Mesenchymal stem cell (in vitro differentiated cells and primary cell): ENCODE measurements at regions not wholly inside any gene's neighbourhood (a gene's known extent, or its start where the extent isn't known, plus 50 kb on each side); places are given as distances from the start of the nearest gene placed in this dataset.

Source experiments
- DNase-seq: peaks from one replicate; pipeline ENCODE4 v3.0.0-alpha.2; 2013
- H2AFZ ChIP-seq: one replicate; pipeline ENCODE4 v1.6.1; 2013; ENCODE audit warnings: low read depth, mild to moderate bottlenecking, control low read depth, inconsistent platforms, low read length, moderate library complexity
- H2AK5ac ChIP-seq: 2 replicates; pipeline ENCODE4 v1.6.1; 2013; ENCODE audit warnings: low read length, moderate library complexity, mild to moderate bottlenecking, inconsistent platforms; ENCODE audit not compliant: severe bottlenecking
- H2BK120ac ChIP-seq: one replicate; pipeline ENCODE4 v1.6.1; 2013; ENCODE audit warnings: low read depth, mild to moderate bottlenecking, inconsistent platforms, low read length, moderate library complexity
- H2BK12ac ChIP-seq, 2 experiments: one replicate each; pipeline ENCODE4 v1.6.1; 2013; ENCODE audit warnings: inconsistent platforms in 2 of 2, low read length in 2 of 2, mild to moderate bottlenecking in 2 of 2, moderate library complexity in 2 of 2, control low read depth in 1 of 2
- H2BK15ac ChIP-seq: one replicate; pipeline ENCODE4 v1.6.1; 2013; ENCODE audit warnings: mild to moderate bottlenecking, low read depth, inconsistent platforms; ENCODE audit not compliant: poor library complexity, severe bottlenecking
- H2BK5ac ChIP-seq: 2 replicates; pipeline ENCODE4 v1.6.1; 2013; ENCODE audit warnings: low read depth, mild to moderate bottlenecking, low read length, control low read depth, inconsistent platforms; ENCODE audit not compliant: poor library complexity, severe bottlenecking
- H3K14ac ChIP-seq, 2 experiments: one replicate each; pipeline ENCODE4 v1.6.1; 2013; ENCODE audit warnings: inconsistent platforms in 2 of 2, low read length in 2 of 2, control low read depth in 1 of 2, mild to moderate bottlenecking in 1 of 2, moderate library complexity in 1 of 2
- H3K18ac ChIP-seq, 2 experiments: one replicate each; pipeline ENCODE4 v1.6.1; 2013; ENCODE audit warnings: inconsistent platforms in 2 of 2, low read length in 2 of 2, control low read depth in 1 of 2, low read depth in 1 of 2, mild to moderate bottlenecking in 1 of 2
- H3K23ac ChIP-seq, 2 experiments: one replicate each; pipeline ENCODE4 v1.6.1; 2013; ENCODE audit warnings: inconsistent platforms in 2 of 2, low read length in 2 of 2, mild to moderate bottlenecking in 2 of 2, moderate library complexity in 2 of 2, control low read depth in 1 of 2
- H3K27ac ChIP-seq: 2 replicates; pipeline ENCODE4 v1.5.1; 2013; ENCODE audit warnings: mild to moderate bottlenecking, moderate library complexity, low read length, control low read depth, inconsistent platforms; ENCODE audit not compliant: poor library complexity, severe bottlenecking
- H3K27me3 ChIP-seq, 2 experiments: 2 replicates each; pipeline versions ENCODE4 v1.6.1 to v1.7.0; 2013; ENCODE audit warnings: low read length in 2 of 2, mild to moderate bottlenecking in 2 of 2, moderate library complexity in 2 of 2, control low read depth in 1 of 2, inconsistent platforms in 1 of 2; ENCODE audit not compliant: control insufficient read depth in 1 of 2, insufficient read depth in 1 of 2
- H3K36me3 ChIP-seq, 2 experiments: 2 replicates each; pipeline versions ENCODE4 v1.6.1 to v1.7.0; 2013; ENCODE audit warnings: low read length in 2 of 2, control low read depth in 1 of 2, inconsistent platforms in 1 of 2, low read depth in 1 of 2, mild to moderate bottlenecking in 1 of 2; ENCODE audit not compliant: insufficient read depth in 2 of 2, control insufficient read depth in 1 of 2
- H3K4ac ChIP-seq, 2 experiments: one replicate each; pipeline ENCODE4 v1.6.1; 2013; ENCODE audit warnings: inconsistent platforms in 2 of 2, low read length in 2 of 2, mild to moderate bottlenecking in 2 of 2, moderate library complexity in 2 of 2, control low read depth in 1 of 2, low read depth in 1 of 2
- H3K4me1 ChIP-seq: 2 replicates; pipeline ENCODE4 v1.6.1; 2013; ENCODE audit warnings: low read depth, low read length, control low read depth; ENCODE audit not compliant: control insufficient read depth, insufficient read depth
- H3K4me2 ChIP-seq: 2 replicates; pipeline ENCODE4 v1.6.1; 2013; ENCODE audit warnings: low read length, mild to moderate bottlenecking, inconsistent platforms; ENCODE audit not compliant: poor library complexity, severe bottlenecking
- H3K4me3 ChIP-seq, 2 experiments: 2 replicates each; pipeline versions ENCODE4 v1.5.1 to v1.7.0; 2013; ENCODE audit warnings: low read length in 2 of 2, mild to moderate bottlenecking in 2 of 2, control low read depth in 1 of 2, low read depth in 1 of 2; ENCODE audit not compliant: insufficient read depth in 1 of 2
- H3K79me1 ChIP-seq: replicated peaks from 2 replicates; pipeline ENCODE4 v1.6.1; 2013; ENCODE audit warnings: mild to moderate bottlenecking, control low read depth, low read length, inconsistent platforms; ENCODE audit not compliant: poor library complexity, severe bottlenecking
- H3K9ac ChIP-seq: 2 replicates; pipeline ENCODE4 v1.7.0; 2013; ENCODE audit warnings: mild to moderate bottlenecking, low read length, moderate library complexity
- H3K9me3 ChIP-seq: 2 replicates; pipeline ENCODE4 v1.7.0; 2013; ENCODE audit warnings: mild to moderate bottlenecking, low read length; ENCODE audit not compliant: control insufficient read depth
- H4K8ac ChIP-seq: one replicate; pipeline ENCODE4 v1.6.1; 2013; ENCODE audit warnings: inconsistent platforms, mild to moderate bottlenecking, low read length, moderate library complexity
- H4K91ac ChIP-seq: one replicate; pipeline ENCODE4 v1.6.1; 2013; ENCODE audit warnings: mild to moderate bottlenecking, low read length, inconsistent platforms
- WGBS: methylation state at CpG from one replicate; pipeline ENCODE4 v1.1.7; 2013; ENCODE audit warnings: mixed read lengths; 5-methylcytosine and 5-hydroxymethylcytosine counted together

DNA sequence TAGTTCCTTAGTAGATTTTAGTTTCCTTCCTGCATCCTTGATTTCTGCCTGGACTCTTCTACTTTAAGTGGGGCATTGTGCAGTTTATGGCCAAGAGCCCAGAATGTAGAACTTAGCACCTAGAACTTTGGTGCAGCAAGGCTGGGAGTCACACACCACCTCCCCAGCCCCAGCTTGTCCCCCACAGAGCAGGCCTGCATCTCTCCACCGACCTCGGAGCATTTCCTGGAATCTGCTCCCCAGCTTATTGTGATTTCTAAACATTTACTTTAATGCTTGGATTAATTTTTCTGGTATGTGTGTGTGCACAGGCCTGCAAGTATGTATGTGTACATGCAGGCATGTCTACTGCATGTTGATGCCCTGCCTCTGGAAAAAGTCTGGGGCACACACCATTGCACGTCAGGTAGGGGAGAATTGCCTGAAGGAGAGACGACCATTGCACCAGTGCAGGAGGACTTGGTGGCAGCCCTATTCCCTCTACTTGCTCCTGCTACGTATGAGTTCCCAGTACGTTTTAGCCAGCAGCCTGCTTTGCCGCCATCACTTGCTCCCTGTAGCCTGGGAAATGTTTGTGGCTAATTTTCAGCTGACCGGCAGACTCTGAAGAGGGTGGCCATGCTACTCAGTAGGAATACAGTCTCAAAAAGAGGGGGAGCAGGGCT is 419.9 kb upstream of the HS6ST1 start:
- WGBS = 97% methylated on average over 6 of the region's 8 CpGs

DNA sequence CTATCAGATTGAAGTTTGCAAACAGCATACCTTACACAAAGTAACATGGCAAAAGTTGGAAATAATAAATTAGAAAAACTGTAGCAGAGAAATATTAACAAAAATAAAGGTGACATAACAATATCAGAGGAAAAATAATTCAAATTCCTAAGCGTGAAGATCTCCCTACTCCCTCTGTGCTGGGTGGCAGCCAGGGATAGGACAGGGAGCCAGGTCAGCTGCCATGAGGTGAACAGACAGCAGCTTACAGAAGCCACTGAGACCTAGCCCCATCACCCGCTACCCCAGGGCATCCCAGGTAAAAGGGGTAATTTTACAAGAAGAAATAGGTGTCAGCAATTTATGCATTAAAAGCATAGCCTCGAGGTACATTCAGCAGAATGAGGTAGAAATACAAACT is 423.8 kb upstream of the HS6ST1 start:
- WGBS = 100% methylated on average over 2 of the region's 3 CpGs
- DNase-seq = no peak
- no peak overlapping the region for H2BK12ac ChIP-seq
- peaks cover 0 to 14% of the 10 kb centered on the region in 2 experiments for H3K27me3 ChIP-seq
- no peak overlapping the region for H2BK120ac ChIP-seq
- H3K4me2 ChIP-seq = no peak overlapping the region
- H3K36me3 ChIP-seq = no peaks in the 10 kb centered on the region
- H3K4me3 ChIP-seq = no peak overlapping the region
- no peak overlapping the region for H2AFZ ChIP-seq
- no peak overlapping the region for H3K27ac ChIP-seq
- no peak overlapping the region for H3K18ac ChIP-seq
- H3K23ac ChIP-seq = no peak overlapping the region
- no peak overlapping the region for H4K8ac ChIP-seq
- H3K9me3 ChIP-seq = no peaks in the 10 kb centered on the region
- no peak overlapping the region for H2BK5ac ChIP-seq
- H2AK5ac ChIP-seq = no peak overlapping the region
- H3K9ac ChIP-seq = no peak overlapping the region
- H3K79me1 ChIP-seq = no peaks in the 10 kb centered on the region
- peaks cover 1% of the 10 kb centered on the region for H3K4me1 ChIP-seq
- H3K4ac ChIP-seq = no peak overlapping the region
- H4K91ac ChIP-seq = no peak overlapping the region
- H2BK15ac ChIP-seq = no peak overlapping the region
- no peak overlapping the region for H3K14ac ChIP-seq

More for the DNA sequence above, 419.9 kb upstream of the HS6ST1 start:
- H4K91ac ChIP-seq = no peak overlapping the region
- H3K4me1 ChIP-seq = peaks cover 19% of the 10 kb centered on the region
- H3K18ac ChIP-seq = no peak overlapping the region
- peak overlapping the region; percentile 15 to 38 for H2BK12ac ChIP-seq
- H3K27ac ChIP-seq = no peak overlapping the region
- H2AFZ ChIP-seq = no peak overlapping the region
- no peak overlapping the region for H4K8ac ChIP-seq
- H3K14ac ChIP-seq = peak overlapping the region in 1 of 2 experiments; percentile 66
- no peak overlapping the region for H3K4me3 ChIP-seq
- H3K4me2 ChIP-seq = no peak overlapping the region
- H3K9ac ChIP-seq = no peak overlapping the region
- no peak overlapping the region for H2BK5ac ChIP-seq
- no peak overlapping the region for H2BK15ac ChIP-seq
- H3K27me3 ChIP-seq = peaks cover 0 to 17% of the 10 kb centered on the region in 2 experiments
- no peak overlapping the region for H2BK120ac ChIP-seq
- DNase-seq = no peak
- no peaks in the 10 kb centered on the region for H3K36me3 ChIP-seq
- no peaks in the 10 kb centered on the region for H3K9me3 ChIP-seq
- no peak overlapping the region for H3K4ac ChIP-seq
- H3K23ac ChIP-seq = no peak overlapping the region
- no peaks in the 10 kb centered on the region for H3K79me1 ChIP-seq
- H2AK5ac ChIP-seq = no peak overlapping the region

- Histone ChIP-seq H2BK120ac (no peak overlapping the region), H3K23ac (no peak overlapping the region), H3K27ac (no peak overlapping the region), H3K9me3 (no peaks in the 10 kb centered on the region), H3K79me1 (no peaks in the 10 kb centered on the region), H3K4me2 (no peak overlapping the region), H3K4ac (no peak overlapping the region), H2BK15ac (no peak overlapping the region), H3K9ac (no peak overlapping the region), H4K91ac (no peak overlapping the region), H3K14ac (no peak overlapping the region), H3K27me3 (peaks cover 0 to 9% of the 10 kb centered on the region in 2 experiments), H2BK5ac (no peak overlapping the region), H3K4me1 (no peaks in the 10 kb centered on the region), H3K4me3 (no peak overlapping the region), H3K36me3 (no peaks in the 10 kb centered on the region), H2AK5ac (no peak overlapping the region), H4K8ac (no peak overlapping the region), H2AFZ (no peak overlapping the region), H2BK12ac (no peak overlapping the region), H3K18ac (no peak overlapping the region)
- no peak for DNase-seq
Measured at GRCh38 chr2:128745946-128746345, 427.3 kb upstream of the HS6ST1 start.

DNA sequence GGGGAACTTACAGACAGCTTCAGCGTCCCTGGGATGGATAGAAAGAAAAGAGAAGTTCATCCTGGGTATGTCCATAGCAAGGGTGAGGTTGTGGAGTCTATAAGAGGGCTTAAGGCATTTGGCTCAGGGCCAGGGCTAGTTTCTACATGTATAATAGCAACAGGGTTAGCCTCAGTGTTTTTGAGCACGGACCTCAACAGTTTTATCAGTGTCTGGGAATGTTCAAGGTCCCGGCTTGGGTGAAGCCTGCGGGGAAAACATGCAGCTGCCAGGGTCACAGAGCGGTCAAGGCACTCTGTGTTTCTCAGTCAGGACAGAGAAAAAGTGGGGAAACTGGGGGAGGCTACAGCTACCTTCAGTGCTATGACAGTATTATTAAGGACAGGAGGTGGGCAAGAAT is 427.7 kb upstream of the HS6ST1 start:
- no peak overlapping the region for H2AFZ ChIP-seq
- H3K36me3 ChIP-seq = no peaks in the 10 kb centered on the region
- H4K8ac ChIP-seq = no peak overlapping the region
- H2BK5ac ChIP-seq = no peak overlapping the region
- H3K14ac ChIP-seq = no peak overlapping the region
- no peaks in the 10 kb centered on the region for H3K79me1 ChIP-seq
- H3K4me1 ChIP-seq = no peaks in the 10 kb centered on the region
- H3K18ac ChIP-seq = no peak overlapping the region
- H2BK120ac ChIP-seq = no peak overlapping the region
- no peak overlapping the region for H3K23ac ChIP-seq
- no peaks in the 10 kb centered on the region for H3K9me3 ChIP-seq
- H3K27me3 ChIP-seq = peaks cover 0 to 9% of the 10 kb centered on the region in 2 experiments
- H3K9ac ChIP-seq = no peak overlapping the region
- no peak overlapping the region for H2BK12ac ChIP-seq
- H4K91ac ChIP-seq = no peak overlapping the region
- 45% methylated on average over 5 of the region's 5 CpGs for WGBS
- DNase-seq = peak; percentile 84
- no peak overlapping the region for H2BK15ac ChIP-seq
- no peak overlapping the region for H2AK5ac ChIP-seq
- no peak overlapping the region for H3K27ac ChIP-seq
- H3K4me3 ChIP-seq = no peak overlapping the region
- H3K4ac ChIP-seq = no peak overlapping the region
- H3K4me2 ChIP-seq = no peak overlapping the region
